D341Med (cell line): ENCODE measurements at regions not wholly inside any gene's neighbourhood (a gene's known extent, or its start where the extent isn't known, plus 50 kb on each side); places are given as distances from the start of the nearest gene placed in this dataset.
A peak's percentile ranks its signal among the peaks of the same experiment; 100 is the strongest.

Source experiments
- DNase-seq: peaks from one replicate; pipeline ENCODE4 v3.0.0; 2012; ENCODE audit warnings: low spot score

DNA sequence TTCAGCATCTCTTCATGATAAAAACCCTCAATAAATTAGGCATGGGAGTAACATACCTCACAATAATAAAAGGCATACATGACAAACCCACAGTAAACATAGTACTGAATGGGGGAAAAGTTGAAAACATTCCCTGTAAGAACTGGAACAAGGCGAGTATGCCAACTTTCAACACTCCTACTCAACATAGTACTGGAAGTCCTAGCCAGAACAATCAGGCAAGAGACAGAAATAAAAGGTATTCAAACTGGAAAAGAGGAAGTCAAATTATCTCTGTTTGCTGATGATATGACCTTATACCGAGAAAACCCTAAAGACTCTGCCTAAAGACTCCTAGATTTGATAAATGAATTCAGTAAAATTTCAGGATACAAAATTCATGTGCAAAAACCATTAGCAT, 167.6 kb downstream of the TMEM38B start:
- DNase-seq, result no peak

GRCh38 chr9:105864248-105864898, 170.0 kb downstream of the TMEM38B start:
- no peak for DNase-seq

DNA sequence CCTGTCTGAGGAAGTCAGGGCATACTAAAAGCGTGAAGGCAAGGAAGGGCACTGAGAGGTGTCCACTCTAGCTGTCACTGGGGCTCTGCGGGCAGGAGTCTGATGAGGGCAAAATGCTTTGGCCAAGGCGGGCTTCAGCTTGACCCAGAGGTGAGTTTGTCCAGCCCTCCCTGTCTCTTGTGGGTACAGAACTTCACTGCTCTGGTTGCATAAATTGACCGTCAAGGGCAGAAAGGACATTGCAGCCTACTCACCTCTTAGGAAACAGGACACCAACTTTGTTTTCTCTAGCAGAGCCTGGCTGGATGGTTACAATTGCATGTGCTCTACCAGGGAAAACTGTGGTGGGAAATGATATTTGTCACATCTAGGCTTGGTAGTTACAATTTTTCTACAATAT, 170.9 kb downstream of the TMEM38B start:
- no peak for DNase-seq

GRCh38 chr9:105871540-105871939, 177.2 kb downstream of the TMEM38B start:
- DNase-seq, result no peak

GRCh38 chr9:105873801-105874200, 179.5 kb downstream of the TMEM38B start:
- no peak for DNase-seq

- no peak for DNase-seq
These were observed 183.4 kb downstream of the TMEM38B start for GRCh38 chr9:105877721-105878120.

DNA sequence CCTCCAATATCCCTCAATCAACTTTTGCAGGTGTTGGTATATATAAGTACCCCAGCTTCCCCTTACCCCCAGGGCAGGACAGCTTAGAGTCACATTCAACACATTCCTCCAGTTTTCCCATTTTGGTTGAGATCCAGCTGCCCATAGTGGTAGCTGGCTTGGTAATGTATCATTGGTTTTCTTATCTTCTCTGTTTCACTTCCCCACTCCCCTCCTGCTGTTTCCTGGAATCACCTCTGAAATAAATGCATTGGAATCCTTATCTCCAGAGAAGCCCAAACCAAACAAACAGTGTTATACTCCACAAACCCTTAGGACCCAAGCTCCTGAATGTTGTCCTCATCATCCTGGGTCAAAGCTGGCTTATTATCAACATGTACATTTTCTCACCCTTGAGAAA, 184.8 kb downstream of the TMEM38B start:
- no peak for DNase-seq

DNA sequence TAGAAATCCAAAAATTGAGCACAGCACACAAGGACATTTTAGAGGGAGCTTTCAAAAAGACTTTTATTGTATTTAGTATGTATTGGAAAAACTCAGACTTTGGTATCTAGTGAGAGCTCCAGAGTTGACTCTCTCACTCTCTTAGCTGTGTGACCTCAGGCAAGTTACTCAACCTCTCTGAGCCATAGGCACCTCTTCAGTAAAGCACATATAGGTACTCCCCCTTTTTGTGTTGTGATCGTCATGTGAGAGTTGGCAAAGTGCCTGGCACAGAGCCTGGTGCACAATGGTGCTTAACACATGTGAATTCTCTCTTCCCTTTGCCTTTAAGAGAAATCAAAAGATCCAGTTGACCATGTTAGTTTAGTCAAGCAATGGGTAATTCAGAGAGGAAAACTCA, 186.2 kb downstream of the TMEM38B start:
- DNase-seq, result no peak

DNA sequence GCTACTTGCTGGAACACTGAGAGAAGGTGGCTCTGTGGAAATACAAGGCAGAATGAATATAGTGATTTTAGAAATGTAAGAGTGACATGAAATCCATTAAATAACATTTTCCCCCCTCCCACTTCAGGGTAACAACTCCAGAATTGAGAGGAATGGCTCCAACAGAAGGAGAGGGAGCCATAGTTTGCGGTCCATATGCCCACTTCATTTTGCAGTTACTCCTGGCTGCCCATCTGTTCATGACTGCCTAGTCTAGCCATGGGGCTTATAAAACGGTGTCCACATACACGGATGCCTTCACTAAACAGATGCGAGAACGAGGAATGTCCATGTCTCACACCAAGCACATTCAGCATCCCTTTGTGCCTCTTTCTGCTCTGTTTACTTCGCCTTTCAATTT, 186.7 kb downstream of the TMEM38B start:
- DNase-seq, result no peak

- DNase-seq, result peak; percentile 70
These were observed 187.5 kb downstream of the TMEM38B start for GRCh38 chr9:105881654-105882349.

- no peak for DNase-seq
These were observed 189.5 kb downstream of the TMEM38B start for GRCh38 chr9:105883847-105884246.

- no peak for DNase-seq
These were observed 190.1 kb downstream of the TMEM38B start for GRCh38 chr9:105884416-105884815.

GRCh38 chr9:105886136-105886535, 191.8 kb downstream of the TMEM38B start:
- no peak for DNase-seq

GRCh38 chr9:105887679-105888078, 193.3 kb downstream of the TMEM38B start:
- no peak for DNase-seq

GRCh38 chr9:105890046-105890822, 195.9 kb downstream of the TMEM38B start:
- no peak for DNase-seq

DNA sequence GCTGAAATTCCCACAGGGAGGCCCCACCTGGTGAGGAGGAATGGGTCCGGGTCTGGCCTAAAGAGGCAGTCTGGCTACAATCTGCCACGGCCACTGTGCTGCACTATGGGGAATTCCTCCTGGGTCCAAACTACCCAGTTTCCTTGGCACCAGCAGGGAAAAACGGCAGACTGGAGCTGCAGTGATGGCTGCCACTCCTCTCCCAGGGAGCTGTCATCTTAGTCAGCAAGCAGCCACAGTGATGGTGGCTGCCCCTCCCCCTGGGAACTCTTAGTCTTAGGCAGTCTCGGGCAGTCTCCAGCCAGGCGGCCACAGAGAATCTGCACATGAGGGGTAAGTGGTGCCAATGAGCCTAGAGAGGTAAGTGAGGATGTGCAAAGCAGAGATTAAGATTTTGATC, 205.8 kb downstream of the TMEM38B start:
- DNase-seq, result no peak

- peak; percentile 86 for DNase-seq
These were observed 207.3 kb downstream of the TMEM38B start for GRCh38 chr9:105901514-105902109.

DNA sequence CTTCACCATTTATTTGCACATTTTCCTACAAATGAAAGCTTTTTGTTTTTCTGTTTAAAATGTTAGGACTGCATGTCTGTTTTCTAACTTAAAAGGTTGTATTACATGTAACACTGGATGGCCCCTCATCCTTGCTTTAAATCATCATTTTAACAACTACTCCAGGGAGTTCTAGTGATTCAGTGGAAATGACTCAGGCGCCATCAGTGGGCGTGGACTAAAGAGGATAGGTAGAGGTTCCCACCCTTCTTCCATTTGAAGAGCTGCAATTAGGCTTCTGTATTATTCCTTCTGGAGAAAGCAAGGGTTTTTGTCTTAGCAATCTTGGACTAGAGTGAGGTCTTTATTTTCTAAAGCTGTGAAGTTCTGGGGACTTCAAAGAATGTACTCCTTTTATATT, 213.7 kb downstream of the TMEM38B start:
- no peak for DNase-seq

DNA sequence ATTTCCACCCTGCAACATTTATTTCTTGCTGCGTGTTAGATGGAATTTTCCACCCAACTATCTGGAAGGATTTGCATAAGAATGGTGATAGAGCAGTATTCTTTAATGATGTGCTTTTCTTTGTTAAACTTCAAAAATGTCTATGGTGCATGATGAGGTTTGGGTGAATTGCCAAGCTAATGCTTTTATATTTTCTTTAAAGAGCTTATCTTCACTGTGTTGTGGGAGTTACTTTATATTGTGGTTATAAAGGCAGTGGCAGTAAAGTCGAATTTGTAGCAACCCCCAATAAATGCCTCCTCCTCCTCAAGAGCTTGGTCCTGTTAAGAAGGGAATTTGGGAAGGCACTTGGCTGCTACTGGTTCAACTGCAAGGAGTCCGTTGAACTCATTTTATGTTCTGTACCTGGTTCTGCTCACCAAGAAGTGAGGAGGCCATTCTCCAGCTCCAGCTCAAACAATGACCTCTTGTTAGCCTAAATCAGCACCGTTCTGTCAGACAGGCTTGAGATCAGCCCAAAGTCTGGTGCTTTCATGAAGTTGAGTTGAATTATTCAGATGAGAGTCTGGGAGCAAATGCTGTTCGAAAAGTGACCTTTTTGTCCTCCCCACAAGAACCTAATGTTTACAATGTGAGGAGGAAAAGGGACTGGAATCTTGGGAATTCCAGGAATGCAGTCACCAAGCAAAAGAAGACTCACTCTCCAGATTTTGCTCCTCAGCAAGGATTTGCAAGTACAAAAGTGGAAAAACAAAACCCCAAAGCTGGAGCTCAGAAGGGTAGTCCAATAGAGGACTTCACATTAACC, 217.0 kb downstream of the TMEM38B start:
- DNase-seq, result no peak

DNA sequence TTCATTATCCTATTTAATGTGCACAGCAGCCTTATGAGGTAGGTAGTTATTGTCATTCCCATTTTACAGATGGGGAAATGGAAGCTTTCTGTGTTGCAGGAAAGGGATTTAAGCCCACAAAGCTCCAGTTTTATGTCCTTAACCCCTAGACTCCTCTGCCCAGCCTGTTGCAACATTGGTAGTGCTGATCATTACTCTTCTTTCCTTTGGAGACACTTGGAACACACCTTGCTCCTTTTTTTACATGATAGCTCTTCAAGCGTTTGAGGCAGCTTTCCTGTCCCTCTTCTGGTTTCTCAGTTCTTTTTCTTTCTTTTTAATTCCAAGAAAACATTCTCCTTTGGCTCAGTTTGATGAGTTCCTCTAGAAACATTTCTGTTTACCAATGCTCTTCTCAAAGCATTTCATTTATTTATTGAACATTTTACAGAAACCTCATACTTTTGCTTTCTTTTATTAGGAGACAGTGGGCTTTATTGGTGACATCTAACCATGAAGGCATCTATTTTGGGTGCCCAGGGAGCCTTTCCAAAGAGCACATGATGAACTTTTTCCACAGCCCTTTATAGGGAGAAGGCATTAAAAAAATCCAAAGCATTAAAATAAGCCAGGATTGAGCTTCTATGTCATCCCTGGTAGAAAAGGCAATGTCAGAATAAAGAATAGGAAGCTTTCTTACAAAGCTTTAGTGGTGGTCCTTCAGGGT, 218.0 kb downstream of the TMEM38B start:
- DNase-seq, result no peak

DNA sequence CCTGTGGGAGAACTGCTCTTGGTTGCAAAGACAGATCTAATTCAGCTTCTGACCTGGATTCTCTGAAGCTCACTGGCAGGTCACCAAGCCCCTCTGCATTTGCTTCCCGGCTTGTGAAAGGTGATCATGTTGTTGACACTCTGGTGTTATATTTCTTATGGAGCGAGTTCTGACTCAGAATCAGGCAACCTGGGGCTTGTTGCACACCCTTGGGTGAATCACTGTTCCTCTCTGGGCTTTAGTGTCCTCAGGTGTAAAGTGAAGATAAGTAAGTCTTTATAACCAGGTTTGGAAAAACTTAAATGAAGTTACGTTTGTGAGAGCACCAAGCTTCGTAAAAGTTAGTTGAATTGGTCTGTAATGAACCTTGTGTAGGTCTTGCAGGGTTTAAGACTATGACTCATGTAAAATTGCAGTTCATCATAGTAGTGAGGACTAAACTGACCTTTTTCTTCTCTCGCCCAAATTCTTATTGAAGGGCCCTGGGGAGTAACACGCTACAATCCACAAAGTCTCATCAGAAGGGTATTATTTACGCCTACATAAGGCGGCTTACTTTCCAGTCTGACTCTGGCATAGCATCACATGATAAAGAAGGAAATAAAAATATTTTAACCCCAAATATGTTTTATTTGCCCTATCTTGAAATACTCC, 218.6 kb downstream of the TMEM38B start:
- DNase-seq, result no peak
